Thyroid gland (tissue), 4 donors: ENCODE measurements at regions not wholly inside any gene's neighbourhood (a gene's known extent, or its start where the extent isn't known, plus 50 kb on each side); places are given as distances from the start of the nearest gene placed in this dataset.

Experiments used
- CTCF ChIP-seq, 6 experiments: fragments of 200-600 bp in 3 of 6; fragments of 450-650 bp in 3 of 6; sonication (generic) in 3 of 6; IDR thresholded peaks; one replicate each; pipeline ENCODE4 v1.5.1; 2016 to 2019; ENCODE audit warnings: antibody characterized with exemption in 6 of 6, mild to moderate bottlenecking in 2 of 6, inconsistent platforms in 1 of 6, moderate library complexity in 1 of 6
- POLR2A ChIP-seq, 2 donors: fragments of 450-650 bp; IDR thresholded peaks; one replicate each; pipeline ENCODE4 v1.6.1; 2017; ENCODE audit warnings: antibody characterized with exemption in 2 of 2, mild to moderate bottlenecking in 2 of 2, moderate library complexity in 1 of 2

DNA sequence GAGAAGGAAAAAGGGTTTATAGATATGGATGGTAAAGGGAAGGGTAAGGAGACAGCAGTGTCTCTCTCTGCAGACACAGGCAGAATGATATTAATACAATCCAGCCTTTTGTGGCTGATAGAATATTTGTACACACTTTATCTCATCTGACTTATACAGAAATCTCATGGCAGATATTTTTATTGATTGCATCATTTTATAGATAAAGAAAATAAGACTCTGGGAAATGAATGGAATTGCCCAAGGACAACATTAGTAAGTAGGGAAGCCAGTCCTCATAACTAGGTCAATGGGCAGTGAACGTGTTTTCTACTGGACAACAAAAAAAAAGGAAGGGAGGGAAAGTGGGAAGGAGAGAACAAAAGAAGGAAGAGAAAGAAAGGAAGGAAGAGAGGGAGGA is 236.4 kb upstream of the EPHA4 start:
- TF ChIP-seq CTCF (IDR thresholded peaks at IDR 0.05): no peak
- TF ChIP-seq POLR2A (IDR thresholded peaks at IDR 0.05): no peak
